ENCODE measurements at regions not wholly inside any gene's neighbourhood (a gene's known extent, or its start where the extent isn't known, plus 50 kb on each side); places are given as distances from the start of the nearest gene placed in this dataset.
"Not testable (repeated sequence)": the region's sequence is repeated elsewhere in the genome, so short reads cannot be mapped to it uniquely, and the experiment has no call there.

GRCh38 chr13:24931450-24932251 lies 164.3 kb upstream of the PABPC3 start:
- Histone ChIP-seq H3K27ac (no peak overlapping the region), H3K4me3 (no peak overlapping the region), H3K27me3 (peaks cover 43% of the 10 kb centered on the region), H3K4me1 (peaks cover 0 to 3% (median 0%) of the 10 kb centered on the region in 4 donors), H3K36me3 (no peaks in the 10 kb centered on the region), H3K9me3 (no peaks in the 10 kb centered on the region)
- DNase-seq: no peak
- TF ChIP-seq CTCF (IDR thresholded peaks at IDR 0.05): no peak
- no peak for TF ChIP-seq EP300 (IDR thresholded peaks at IDR 0.05; ENCODE audit: low read depth)
- no peak for TF ChIP-seq POLR2AphosphoS5 (IDR thresholded peaks at IDR 0.05)
- no peak for TF ChIP-seq POLR2A (IDR thresholded peaks at IDR 0.05)
- intact Hi-C loops (cut with DNase I; ENCODE audit: low total_unique reads): no loop called here
- 32 to 37% methylated on average over 7 to 31 of the region's 31 CpGs for WGBS, 2 donors (ENCODE audit: low coverage in 1 of 2)
- in situ Hi-C loops (cut with MboI; ENCODE audit: low pct_ligation_motif_present in 1 of 4, low pct_unique_long_range_greater_than_20kb in 1 of 4, low sequenced_read_pairs in 3 of 4): no loop called here

- H3K9me3 ChIP-seq; in situ Hi-C loops (cut with MboI; ENCODE audit: low pct_ligation_motif_present in 1 of 4, low pct_unique_long_range_greater_than_20kb in 1 of 4, low sequenced_read_pairs in 3 of 4); DNase-seq; H3K4me1 ChIP-seq; intact Hi-C loops (cut with DNase I; ENCODE audit: low total_unique reads); H3K36me3 ChIP-seq; H3K27ac ChIP-seq; H3K4me3 ChIP-seq: not testable (repeated sequence)
- peaks cover 43% of the 10 kb centered on the region for H3K27me3 ChIP-seq
- 80 to 85% methylated on average over 7 to 15 of the region's 15 CpGs for WGBS, 2 donors (ENCODE audit: low coverage in 1 of 2)
Observed at GRCh38 chr13:24933106-24934023, 162.6 kb upstream of the PABPC3 start.

- H3K36me3 ChIP-seq; H3K4me1 ChIP-seq; H3K9me3 ChIP-seq; H3K27ac ChIP-seq; in situ Hi-C loops (cut with MboI; ENCODE audit: low pct_ligation_motif_present in 1 of 4, low pct_unique_long_range_greater_than_20kb in 1 of 4, low sequenced_read_pairs in 3 of 4); H3K4me3 ChIP-seq; intact Hi-C loops (cut with DNase I; ENCODE audit: low total_unique reads); DNase-seq: not testable (repeated sequence)
- WGBS, 2 donors (ENCODE audit: low coverage in 1 of 2): 75 to 88% methylated on average over 2 to 4 of the region's 4 CpGs
- peaks cover 43% of the 10 kb centered on the region for H3K27me3 ChIP-seq
Observed at GRCh38 chr13:24934024-24934385, 161.9 kb upstream of the PABPC3 start.

GRCh38 chr13:24938966-24939365 lies 157.0 kb upstream of the PABPC3 start:
- WGBS, 2 donors (ENCODE audit: low coverage in 1 of 2): 62 to 77% methylated on average over 4 to 6 of the region's 6 CpGs
- intact Hi-C loops (cut with DNase I; ENCODE audit: low total_unique reads): no loop called here

DNA sequence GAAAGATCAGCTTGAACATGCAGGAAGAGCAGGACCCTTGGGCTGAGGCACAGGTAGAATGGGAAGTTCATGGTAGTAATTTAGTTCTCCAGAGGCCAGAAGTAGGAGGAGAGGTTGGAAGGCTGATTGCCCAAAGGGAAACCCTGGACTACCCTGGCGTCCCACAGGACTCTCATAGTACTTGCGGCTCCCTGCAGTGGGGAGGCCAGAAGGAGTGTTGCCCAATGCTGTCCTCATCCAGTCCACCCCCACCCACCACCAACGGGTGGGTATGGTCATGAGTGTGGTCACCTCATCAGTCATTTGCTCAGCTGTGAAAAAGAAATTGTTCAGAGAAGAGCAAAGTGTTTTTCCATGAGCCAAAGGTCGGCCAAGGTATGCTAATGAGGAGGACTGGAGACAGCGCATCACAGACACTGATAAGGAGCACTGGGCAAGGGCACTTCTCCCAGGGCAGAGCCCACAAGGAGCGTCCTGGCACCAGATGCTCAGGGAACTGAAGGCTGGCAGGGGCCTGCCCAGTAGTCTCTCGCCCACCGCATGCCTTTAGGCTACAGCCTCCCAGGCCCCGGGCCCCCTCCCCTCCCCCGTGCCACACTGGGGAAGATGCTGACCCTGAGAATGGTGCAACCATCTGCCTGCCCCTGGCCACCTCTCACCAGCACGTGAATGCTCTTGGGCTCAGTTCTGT lies 154.8 kb upstream of the PABPC3 start:
- WGBS, 2 donors (ENCODE audit: low coverage in 1 of 2): 73% methylated on average over 10 of the region's 11 CpGs; no CpG with 5 or more reads in 1 of the 2 donors
- H3K4me3 ChIP-seq; H3K4me1 ChIP-seq; H3K27ac ChIP-seq; intact Hi-C loops (cut with DNase I; ENCODE audit: low total_unique reads); H3K9me3 ChIP-seq; DNase-seq; in situ Hi-C loops (cut with MboI; ENCODE audit: low pct_ligation_motif_present in 1 of 4, low pct_unique_long_range_greater_than_20kb in 1 of 4, low sequenced_read_pairs in 3 of 4); H3K27me3 ChIP-seq; H3K36me3 ChIP-seq: not testable (repeated sequence)

More at GRCh38 chr13:24938966-24939365, 157.0 kb upstream of the PABPC3 start:
- no peak overlapping the region for H3K27ac ChIP-seq
- no peaks in the 10 kb centered on the region for H3K36me3 ChIP-seq
- H3K4me3 ChIP-seq: no peak overlapping the region
- H3K27me3 ChIP-seq: no peaks in the 10 kb centered on the region
- H3K9me3 ChIP-seq: no peaks in the 10 kb centered on the region
- in situ Hi-C loops (cut with MboI; ENCODE audit: low pct_ligation_motif_present in 1 of 4, low pct_unique_long_range_greater_than_20kb in 1 of 4, low sequenced_read_pairs in 3 of 4): no loop called here
- DNase-seq: no peak
- TF ChIP-seq POLR2AphosphoS5 (IDR thresholded peaks at IDR 0.05) (no peak), EP300 (IDR thresholded peaks at IDR 0.05; ENCODE audit: low read depth) (no peak), CTCF (IDR thresholded peaks at IDR 0.05) (no peak), POLR2A (IDR thresholded peaks at IDR 0.05) (no peak)
- no peaks in the 10 kb centered on the region for H3K4me1 ChIP-seq
